Gastroesophageal sphincter (tissue), 4 donors: ENCODE measurements at regions not wholly inside any gene's neighbourhood (a gene's known extent, or its start where the extent isn't known, plus 50 kb on each side); places are given as distances from the start of the nearest gene placed in this dataset.

Experiments
- ATAC-seq: fragments of 150-250 bp; one replicate; pipeline ENCODE4 v1.9.1; 2016; ENCODE audit warnings: mild to moderate bottlenecking, moderate library complexity
- H3K27ac ChIP-seq, 4 donors: fragments of 200-600 bp; sonication (generic) in 3 of 4; 1 replicate in 3 of 4; 2 replicates in 1 of 4; pipeline ENCODE4 v1.5.1; 2016 to 2019
- H3K27me3 ChIP-seq: fragments of 200-600 bp; sonication (generic); one replicate; pipeline ENCODE4 v1.5.1; 2019
- H3K36me3 ChIP-seq, 2 donors: fragments of 200-600 bp; sonication (generic); one replicate each; pipeline ENCODE4 v1.5.1; 2019; ENCODE audit warnings: control low read depth in 1 of 2
- H3K4me1 ChIP-seq, 3 donors: fragments of 200-600 bp; sonication (generic); 1 replicate in 2 of 3; 2 replicates in 1 of 3; pipeline ENCODE4 v1.5.1; 2016 to 2019; ENCODE audit warnings: control low read depth in 2 of 3
- H3K4me3 ChIP-seq, 2 donors: fragments of 200-600 bp; sonication (generic); one replicate each; pipeline ENCODE4 v1.5.1; 2019; ENCODE audit warnings: mild to moderate bottlenecking in 1 of 2, moderate library complexity in 1 of 2
- H3K9me3 ChIP-seq, 3 donors: fragments of 200-600 bp; sonication (generic); one replicate each; pipeline ENCODE4 v1.5.1; 2017 to 2019; ENCODE audit warnings: control low read depth in 2 of 3
- EP300 ChIP-seq: sonication (generic); formaldehyde crosslinking; IDR thresholded peaks from one replicate; pipeline ENCODE4 v1.6.1; 2017; ENCODE audit warnings: antibody characterized with exemption, mild to moderate bottlenecking
- POLR2A ChIP-seq, 2 donors: fragments of 450-650 bp; IDR thresholded peaks; one replicate each; pipeline ENCODE4 v1.6.1; 2017; ENCODE audit warnings: antibody characterized with exemption in 2 of 2, mild to moderate bottlenecking in 2 of 2, moderate library complexity in 1 of 2
- POLR2AphosphoS5 ChIP-seq: sonication (generic); formaldehyde crosslinking; IDR thresholded peaks from one replicate; pipeline ENCODE4 v1.6.1; 2017; ENCODE audit warnings: antibody characterized with exemption
- WGBS, 2 donors: methylation state at CpG; one replicate each; pipeline ENCODE4 v1.1.5; 2018; ENCODE audit warnings: low coverage in 1 of 2; 5-methylcytosine and 5-hydroxymethylcytosine counted together
- TF ChIP-seq, protein P1 (sequence below), 4 experiments: fragments of 200-600 bp in 2 of 4; fragments of 450-650 bp in 2 of 4; sonication (generic) in 1 of 4; IDR thresholded peaks; one replicate each; pipeline ENCODE4 v1.5.1; 2017 to 2019; ENCODE audit warnings: antibody characterized with exemption in 4 of 4, mild to moderate bottlenecking in 2 of 4, moderate library complexity in 2 of 4

GRCh38 chr1:55885619-55886018 lies 670.5 kb upstream of the USP24 start:
- ATAC-seq, result no peak
- 94 to 100% methylated on average over 2 of the region's 2 CpGs for WGBS, 2 donors
- no peaks in the 10 kb centered on the region for H3K36me3 ChIP-seq
- peaks cover 0 to 5% (median 3%) of the 10 kb centered on the region in 3 donors for H3K4me1 ChIP-seq
- no peaks in the 10 kb centered on the region for H3K27me3 ChIP-seq
- H3K27ac ChIP-seq, result no peak overlapping the region
- no peaks in the 10 kb centered on the region for H3K9me3 ChIP-seq
- TF ChIP-seq, protein P1, sequence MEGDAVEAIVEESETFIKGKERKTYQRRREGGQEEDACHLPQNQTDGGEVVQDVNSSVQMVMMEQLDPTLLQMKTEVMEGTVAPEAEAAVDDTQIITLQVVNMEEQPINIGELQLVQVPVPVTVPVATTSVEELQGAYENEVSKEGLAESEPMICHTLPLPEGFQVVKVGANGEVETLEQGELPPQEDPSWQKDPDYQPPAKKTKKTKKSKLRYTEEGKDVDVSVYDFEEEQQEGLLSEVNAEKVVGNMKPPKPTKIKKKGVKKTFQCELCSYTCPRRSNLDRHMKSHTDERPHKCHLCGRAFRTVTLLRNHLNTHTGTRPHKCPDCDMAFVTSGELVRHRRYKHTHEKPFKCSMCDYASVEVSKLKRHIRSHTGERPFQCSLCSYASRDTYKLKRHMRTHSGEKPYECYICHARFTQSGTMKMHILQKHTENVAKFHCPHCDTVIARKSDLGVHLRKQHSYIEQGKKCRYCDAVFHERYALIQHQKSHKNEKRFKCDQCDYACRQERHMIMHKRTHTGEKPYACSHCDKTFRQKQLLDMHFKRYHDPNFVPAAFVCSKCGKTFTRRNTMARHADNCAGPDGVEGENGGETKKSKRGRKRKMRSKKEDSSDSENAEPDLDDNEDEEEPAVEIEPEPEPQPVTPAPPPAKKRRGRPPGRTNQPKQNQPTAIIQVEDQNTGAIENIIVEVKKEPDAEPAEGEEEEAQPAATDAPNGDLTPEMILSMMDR (IDR thresholded peaks at IDR 0.05), result no peak
- TF ChIP-seq POLR2AphosphoS5 (no peak), EP300 (no peak), POLR2A (IDR thresholded peaks at IDR 0.05) (no peak)
- no peak overlapping the region for H3K4me3 ChIP-seq

GRCh38 chr1:55882931-55883330 lies 667.8 kb upstream of the USP24 start:
- H3K27ac ChIP-seq, result no peak overlapping the region
- 79 to 92% methylated on average over 6 of the region's 6 CpGs for WGBS, 2 donors
- TF ChIP-seq POLR2A (IDR thresholded peaks at IDR 0.05), result no peak
- TF ChIP-seq, protein P1 (IDR thresholded peaks at IDR 0.05), result no peak
- TF ChIP-seq EP300, result no peak
- TF ChIP-seq POLR2AphosphoS5, result no peak
- H3K27me3 ChIP-seq, result no peaks in the 10 kb centered on the region
- ATAC-seq, result no peak
- peaks cover 0 to 5% (median 3%) of the 10 kb centered on the region in 3 donors for H3K4me1 ChIP-seq
- H3K36me3 ChIP-seq, result no peaks in the 10 kb centered on the region
- no peak overlapping the region for H3K4me3 ChIP-seq
- no peaks in the 10 kb centered on the region for H3K9me3 ChIP-seq

GRCh38 chr1:55879346-55879745 lies 664.2 kb upstream of the USP24 start:
- WGBS, 2 donors, result 95 to 97% methylated on average over 10 to 11 of the region's 11 CpGs

GRCh38 chr1:55877437-55878232 lies 662.5 kb upstream of the USP24 start:
- H3K4me1 ChIP-seq, result no peaks in the 10 kb centered on the region
- WGBS, 2 donors, result 73 to 85% methylated on average over 2 to 6 of the region's 6 CpGs
- no peaks in the 10 kb centered on the region for H3K36me3 ChIP-seq
- no peak for ATAC-seq
- H3K27ac ChIP-seq, result no peak overlapping the region
- TF ChIP-seq, protein P1 (IDR thresholded peaks at IDR 0.05), result no peak
- TF ChIP-seq POLR2A (IDR thresholded peaks at IDR 0.05) (no peak), POLR2AphosphoS5 (no peak)
- no peaks in the 10 kb centered on the region for H3K9me3 ChIP-seq
- no peaks in the 10 kb centered on the region for H3K27me3 ChIP-seq
- H3K4me3 ChIP-seq, result no peak overlapping the region

More at GRCh38 chr1:55879346-55879745, 664.2 kb upstream of the USP24 start:
- Histone ChIP-seq H3K4me1 (no peaks in the 10 kb centered on the region), H3K36me3 (no peaks in the 10 kb centered on the region), H3K4me3 (no peak overlapping the region), H3K27ac (no peak overlapping the region), H3K9me3 (no peaks in the 10 kb centered on the region), H3K27me3 (no peaks in the 10 kb centered on the region)
- TF ChIP-seq, protein P1 (IDR thresholded peaks at IDR 0.05), result no peak
- TF ChIP-seq EP300, result no peak
- no peak for TF ChIP-seq POLR2A (IDR thresholded peaks at IDR 0.05)
- no peak for TF ChIP-seq POLR2AphosphoS5
- no peak for ATAC-seq
